OCI-LY7 (cell line): ENCODE measurements at regions not wholly inside any gene's neighbourhood (a gene's known extent, or its start where the extent isn't known, plus 50 kb on each side); places are given as distances from the start of the nearest gene placed in this dataset.

Experiments
- CTCF ChIP-seq: fragments of 200-600 bp; sonication (generic); conservative IDR thresholded peaks from 2 replicates; pipeline ENCODE4 v1.5.1; 2014; ENCODE audit warnings: mild to moderate bottlenecking, antibody characterized with exemption, low read length, moderate library complexity, mixed read lengths
- EZH2phosphoT487 ChIP-seq: fragments of 200-600 bp; sonication (generic); IDR thresholded peaks from 2 replicates; pipeline ENCODE4 v1.6.1; 2018; ENCODE audit warnings: low read depth, borderline replicate concordance, mild to moderate bottlenecking, mixed run types, antibody characterized with exemption, low read length, moderate library complexity, mixed read lengths

GRCh38 chr3:39626198-39626597, 158.7 kb downstream of the MOBP start:
- TF ChIP-seq CTCF (no peak), EZH2phosphoT487 (no peak)
